Stimulated activated naive CD8-positive, alpha-beta T cell treated with anti-CD3 and anti-CD28 coated beads, Interleukin-15, amount 100 ng/mL, for 72 hours (primary cell): ENCODE measurements at regions not wholly inside any gene's neighbourhood (a gene's known extent, or its start where the extent isn't known, plus 50 kb on each side); places are given as distances from the start of the nearest gene placed in this dataset.

Source experiments
- ATAC-seq: fragments of 150-1000 bp; cut with Tn5 transposase; 2 replicates; pipeline ENCODE4 v1.10.0; 2021; ENCODE audit warnings: mild to moderate bottlenecking, moderate library complexity
- DNase-seq, 2 donors: peaks; one replicate each; pipeline ENCODE4 v3.0.0; 2021 to 2022
- H3K27ac Mint-ChIP-seq, 2 donors: one replicate each; pipeline ENCODE4 v1.8.0; 2022; ENCODE audit warnings: mild to moderate bottlenecking in 2 of 2, mixed read lengths in 2 of 2, moderate library complexity in 2 of 2
- H3K27me3 Mint-ChIP-seq: one replicate; pipeline ENCODE4 v1.8.0; 2022; ENCODE audit warnings: mixed read lengths
- H3K4me1 Mint-ChIP-seq: one replicate; pipeline ENCODE4 v1.8.0; 2022; ENCODE audit warnings: mild to moderate bottlenecking, mixed read lengths
- H3K4me3 Mint-ChIP-seq, 2 donors: one replicate each; pipeline ENCODE4 v1.8.0; 2022; ENCODE audit warnings: mild to moderate bottlenecking in 2 of 2, mixed read lengths in 2 of 2, moderate library complexity in 1 of 2
- H3K9me3 Mint-ChIP-seq, 2 donors: one replicate each; pipeline ENCODE4 v1.8.0; 2022; ENCODE audit warnings: mixed read lengths in 2 of 2

GRCh38 chr2:4873364-4873763 lies 818.8 kb upstream of the SOX11 start:
- Mint-ChIP-seq H3K27ac (no peak overlapping the region), H3K9me3 (peaks cover 0 to 7% of the 10 kb centered on the region in 2 donors), H3K27me3 (no peaks in the 10 kb centered on the region), H3K4me3 (no peak overlapping the region), H3K4me1 (no peaks in the 10 kb centered on the region)
- DNase-seq, result no peak
- ATAC-seq, result no peak

GRCh38 chr2:4873876-4874593 lies 818.1 kb upstream of the SOX11 start:
- no peaks in the 10 kb centered on the region for H3K4me1 Mint-ChIP-seq
- ATAC-seq (no peak), DNase-seq (no peak)
- H3K27ac Mint-ChIP-seq, result no peak overlapping the region
- H3K4me3 Mint-ChIP-seq, result no peak overlapping the region
- no peaks in the 10 kb centered on the region for H3K27me3 Mint-ChIP-seq
- peaks cover 0 to under 1% of the 10 kb centered on the region in 2 donors for H3K9me3 Mint-ChIP-seq

- no peak for DNase-seq
- Mint-ChIP-seq H3K27ac (no peak overlapping the region), H3K9me3 (peaks cover 0 to 5% of the 10 kb centered on the region in 2 donors), H3K27me3 (no peaks in the 10 kb centered on the region), H3K4me1 (no peaks in the 10 kb centered on the region), H3K4me3 (no peak overlapping the region)
- no peak for ATAC-seq
Measured at GRCh38 chr2:4882421-4882820, 809.8 kb upstream of the SOX11 start.

- no peak for DNase-seq
- Mint-ChIP-seq H3K4me1 (no peaks in the 10 kb centered on the region), H3K27ac (no peak overlapping the region), H3K9me3 (peaks cover 0 to 6% of the 10 kb centered on the region in 2 donors), H3K27me3 (no peaks in the 10 kb centered on the region), H3K4me3 (no peak overlapping the region)
- no peak for ATAC-seq
Measured at GRCh38 chr2:4882941-4883340, 809.2 kb upstream of the SOX11 start.

- Mint-ChIP-seq H3K27ac (no peak overlapping the region), H3K27me3 (no peaks in the 10 kb centered on the region), H3K9me3 (peaks cover 0 to 6% of the 10 kb centered on the region in 2 donors), H3K4me1 (no peaks in the 10 kb centered on the region), H3K4me3 (no peak overlapping the region)
- DNase-seq (no peak), ATAC-seq (no peak)
Measured at GRCh38 chr2:4883375-4883774, 808.8 kb upstream of the SOX11 start.

GRCh38 chr2:4884117-4884571 lies 808.0 kb upstream of the SOX11 start:
- Mint-ChIP-seq H3K4me3 (no peak overlapping the region), H3K9me3 (peaks cover 0 to 6% of the 10 kb centered on the region in 2 donors), H3K27ac (no peak overlapping the region), H3K4me1 (no peaks in the 10 kb centered on the region), H3K27me3 (no peaks in the 10 kb centered on the region)
- DNase-seq, result no peak
- ATAC-seq, result peak; percentile 43

- no peak overlapping the region for H3K27ac Mint-ChIP-seq
- no peaks in the 10 kb centered on the region for H3K27me3 Mint-ChIP-seq
- H3K9me3 Mint-ChIP-seq, result peaks cover 0 to 6% of the 10 kb centered on the region in 2 donors
- ATAC-seq, result no peak
- DNase-seq, result no peak
- no peak overlapping the region for H3K4me3 Mint-ChIP-seq
- no peaks in the 10 kb centered on the region for H3K4me1 Mint-ChIP-seq
Measured at GRCh38 chr2:4891394-4891793, 800.8 kb upstream of the SOX11 start.

- DNase-seq (no peak), ATAC-seq (no peak)
- Mint-ChIP-seq H3K27me3 (no peaks in the 10 kb centered on the region), H3K4me3 (no peak overlapping the region), H3K9me3 (peaks cover 4 to 7% of the 10 kb centered on the region in 2 donors), H3K27ac (peak overlapping the region in 1 of 2 donors; percentile 76), H3K4me1 (no peaks in the 10 kb centered on the region)
Measured at GRCh38 chr2:4895371-4895770, 796.8 kb upstream of the SOX11 start.

- peaks cover 7 to 9% of the 10 kb centered on the region in 2 donors for H3K9me3 Mint-ChIP-seq
- H3K4me3 Mint-ChIP-seq, result no peak overlapping the region
- H3K4me1 Mint-ChIP-seq, result no peaks in the 10 kb centered on the region
- ATAC-seq (no peak), DNase-seq (no peak)
- no peak overlapping the region for H3K27ac Mint-ChIP-seq
- no peaks in the 10 kb centered on the region for H3K27me3 Mint-ChIP-seq
Measured at GRCh38 chr2:4898706-4899105, 793.5 kb upstream of the SOX11 start.

GRCh38 chr2:4900242-4900641 lies 791.9 kb upstream of the SOX11 start:
- Mint-ChIP-seq H3K4me3 (no peak overlapping the region), H3K27me3 (no peaks in the 10 kb centered on the region), H3K9me3 (peaks cover 7 to 9% of the 10 kb centered on the region in 2 donors), H3K27ac (no peak overlapping the region), H3K4me1 (no peaks in the 10 kb centered on the region)
- no peak for ATAC-seq
- DNase-seq, result no peak

GRCh38 chr2:4900861-4901770 lies 791.1 kb upstream of the SOX11 start:
- DNase-seq (no peak), ATAC-seq (no peak)
- Mint-ChIP-seq H3K4me1 (no peaks in the 10 kb centered on the region), H3K27me3 (no peaks in the 10 kb centered on the region), H3K27ac (no peak overlapping the region), H3K9me3 (peaks cover 7 to 9% of the 10 kb centered on the region in 2 donors), H3K4me3 (no peak overlapping the region)

GRCh38 chr2:4903656-4904348 lies 788.4 kb upstream of the SOX11 start:
- Mint-ChIP-seq H3K9me3 (peaks cover 9 to 14% of the 10 kb centered on the region in 2 donors), H3K27ac (no peak overlapping the region), H3K4me3 (no peak overlapping the region), H3K27me3 (no peaks in the 10 kb centered on the region), H3K4me1 (no peaks in the 10 kb centered on the region)
- no peak for DNase-seq
- no peak for ATAC-seq

- H3K27me3 Mint-ChIP-seq, result no peaks in the 10 kb centered on the region
- H3K4me3 Mint-ChIP-seq, result no peak overlapping the region
- no peak overlapping the region for H3K27ac Mint-ChIP-seq
- ATAC-seq (no peak), DNase-seq (no peak)
- H3K4me1 Mint-ChIP-seq, result no peaks in the 10 kb centered on the region
- peaks cover 2 to 9% of the 10 kb centered on the region in 2 donors for H3K9me3 Mint-ChIP-seq
Measured at GRCh38 chr2:4908461-4908860, 783.7 kb upstream of the SOX11 start.

- DNase-seq, result no peak
- no peak overlapping the region for H3K27ac Mint-ChIP-seq
- H3K9me3 Mint-ChIP-seq, result peaks cover 0 to 9% of the 10 kb centered on the region in 2 donors
- H3K4me3 Mint-ChIP-seq, result no peak overlapping the region
- no peak for ATAC-seq
- H3K27me3 Mint-ChIP-seq, result no peaks in the 10 kb centered on the region
- no peaks in the 10 kb centered on the region for H3K4me1 Mint-ChIP-seq
Measured at GRCh38 chr2:4909346-4910009, 782.7 kb upstream of the SOX11 start.

- no peak overlapping the region for H3K27ac Mint-ChIP-seq
- H3K4me3 Mint-ChIP-seq, result no peak overlapping the region
- ATAC-seq (no peak), DNase-seq (no peak)
- H3K9me3 Mint-ChIP-seq, result peaks cover 0 to 6% of the 10 kb centered on the region in 2 donors
- no peaks in the 10 kb centered on the region for H3K27me3 Mint-ChIP-seq
- no peaks in the 10 kb centered on the region for H3K4me1 Mint-ChIP-seq
Measured at GRCh38 chr2:4914036-4914435, 778.1 kb upstream of the SOX11 start.
